SK-N-SH treated with all-trans-retinoic acid at 6 μM for 48 hours (cell line): ENCODE measurements at regions not wholly inside any gene's neighbourhood (a gene's known extent, or its start where the extent isn't known, plus 50 kb on each side); places are given as distances from the start of the nearest gene placed in this dataset.

Source experiments
- ATAC-seq: fragments of 200-7000 bp; cut with Tn5 transposase; 3 replicates; pipeline ENCODE4 v1.9.1; 2020; ENCODE audit warnings: mild to moderate bottlenecking, moderate library complexity
- ARNTL ChIP-seq: fragments of 450-650 bp; formaldehyde crosslinking; IDR thresholded peaks from 2 replicates; pipeline ENCODE4 v1.5.0; 2020; ENCODE audit warnings: low read depth, mild to moderate bottlenecking, moderate library complexity, borderline replicate concordance
- BACH2 ChIP-seq: fragments of 250-450 bp; sonication (Bioruptor Pico); IDR thresholded peaks from 2 replicates; pipeline ENCODE4 v1.9.0; 2021; ENCODE audit warnings: mild to moderate bottlenecking, borderline replicate concordance
- CSDC2 ChIP-seq: fragments of 250-450 bp; sonication (Bioruptor Pico); IDR thresholded peaks from 2 replicates; pipeline ENCODE4 v1.5.0; 2020; ENCODE audit warnings: mild to moderate bottlenecking, moderate library complexity
- CSRNP3 ChIP-seq: fragments of 250-450 bp; sonication (Bioruptor Pico); IDR thresholded peaks from 2 replicates; pipeline ENCODE4 v1.5.1; 2021; ENCODE audit warnings: mild to moderate bottlenecking, moderate library complexity
- ESRRG ChIP-seq: fragments of 250-450 bp; sonication (Bioruptor Pico); IDR thresholded peaks from 2 replicates; pipeline ENCODE4 v1.6.1; 2021; ENCODE audit warnings: mild to moderate bottlenecking
- GLIS3 ChIP-seq: fragments of 250-450 bp; sonication (Bioruptor Pico); IDR thresholded peaks from 2 replicates; pipeline ENCODE4 v1.5.0; 2020; ENCODE audit warnings: mild to moderate bottlenecking, moderate library complexity
- ISL1 ChIP-seq: fragments of 250-450 bp; sonication (Bioruptor Pico); IDR thresholded peaks from 2 replicates; pipeline ENCODE4 v2.1.2; 2022; ENCODE audit warnings: mild to moderate bottlenecking, moderate library complexity
- OSR1 ChIP-seq: fragments of 250-450 bp; sonication (Bioruptor Pico); IDR thresholded peaks from 2 replicates; pipeline ENCODE4 v1.8.0; 2022; ENCODE audit warnings: moderate library complexity, mild to moderate bottlenecking, inconsistent platforms
- PATZ1 ChIP-seq: fragments of 250-450 bp; sonication (Bioruptor Pico); IDR thresholded peaks from 2 replicates; pipeline ENCODE4 v1.8.0; 2020; ENCODE audit warnings: mild to moderate bottlenecking, moderate library complexity, borderline replicate concordance
- PPARA ChIP-seq: fragments of 250-450 bp; sonication (Bioruptor Pico); IDR thresholded peaks from 2 replicates; pipeline ENCODE4 v1.5.0; 2020; ENCODE audit warnings: mild to moderate bottlenecking, borderline replicate concordance
- RARB ChIP-seq: fragments of 250-450 bp; sonication (Bioruptor Pico); IDR thresholded peaks from 2 replicates; pipeline ENCODE4 v1.8.0; 2021; ENCODE audit warnings: mild to moderate bottlenecking, moderate library complexity
- SNAI2 ChIP-seq: fragments of 250-450 bp; sonication (Bioruptor Pico); IDR thresholded peaks from 2 replicates; pipeline ENCODE4 v1.5.0; 2020; ENCODE audit warnings: mild to moderate bottlenecking, moderate library complexity
- TCF4 ChIP-seq: fragments of 250-450 bp; sonication (Bioruptor Pico); IDR thresholded peaks from 2 replicates; pipeline ENCODE4 v1.8.0; 2021; ENCODE audit warnings: mild to moderate bottlenecking, moderate library complexity, borderline replicate concordance
- TSHZ2 ChIP-seq: fragments of 250-450 bp; sonication (Bioruptor Pico); IDR thresholded peaks from 2 replicates; pipeline ENCODE4 v1.5.0; 2020; ENCODE audit warnings: mild to moderate bottlenecking, moderate library complexity
- ZFP30 ChIP-seq: fragments of 450-650 bp; formaldehyde crosslinking; IDR thresholded peaks from 2 replicates; pipeline ENCODE4 v1.5.0; 2022; ENCODE audit warnings: mild to moderate bottlenecking, moderate library complexity
- ZNF565 ChIP-seq: fragments of 450-650 bp; formaldehyde crosslinking; conservative IDR thresholded peaks from 2 replicates; pipeline ENCODE4 v1.5.0; 2020; ENCODE audit warnings: low read depth, mild to moderate bottlenecking, moderate library complexity
- TF ChIP-seq, protein P1 (sequence below): fragments of 250-450 bp; sonication (Bioruptor Pico); IDR thresholded peaks from 2 replicates; pipeline ENCODE4 v1.5.1; 2020; ENCODE audit warnings: low read depth, mild to moderate bottlenecking, moderate library complexity
- TF ChIP-seq, protein P2 (sequence below): fragments of 250-450 bp; sonication (Bioruptor Pico); IDR thresholded peaks from 2 replicates; pipeline ENCODE4 v1.8.0; 2021; ENCODE audit warnings: low read depth, mild to moderate bottlenecking, moderate library complexity, borderline replicate concordance

DNA sequence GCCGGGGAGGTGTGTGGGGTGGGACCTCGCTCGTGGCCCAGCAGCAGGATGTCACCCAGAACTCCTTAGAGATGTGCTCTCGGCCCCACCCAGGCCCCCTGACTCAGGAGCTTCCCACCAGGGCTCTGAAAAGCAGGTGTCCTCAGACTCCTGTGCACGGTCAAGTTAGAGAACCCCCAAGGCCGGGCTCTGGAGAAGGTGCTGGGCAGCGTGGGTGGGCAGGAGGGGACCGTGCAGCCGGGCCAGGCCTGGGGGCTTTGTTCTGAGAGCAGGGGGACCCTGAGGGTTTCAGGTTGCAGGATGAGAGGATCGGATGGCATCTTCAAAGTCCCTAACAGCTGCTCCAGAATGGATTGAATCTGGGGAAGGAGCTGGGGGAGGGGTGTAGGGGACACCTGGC lies 164.4 kb upstream of the CIBAR2 start:
- no peak for ATAC-seq
- TF ChIP-seq, protein P1, sequence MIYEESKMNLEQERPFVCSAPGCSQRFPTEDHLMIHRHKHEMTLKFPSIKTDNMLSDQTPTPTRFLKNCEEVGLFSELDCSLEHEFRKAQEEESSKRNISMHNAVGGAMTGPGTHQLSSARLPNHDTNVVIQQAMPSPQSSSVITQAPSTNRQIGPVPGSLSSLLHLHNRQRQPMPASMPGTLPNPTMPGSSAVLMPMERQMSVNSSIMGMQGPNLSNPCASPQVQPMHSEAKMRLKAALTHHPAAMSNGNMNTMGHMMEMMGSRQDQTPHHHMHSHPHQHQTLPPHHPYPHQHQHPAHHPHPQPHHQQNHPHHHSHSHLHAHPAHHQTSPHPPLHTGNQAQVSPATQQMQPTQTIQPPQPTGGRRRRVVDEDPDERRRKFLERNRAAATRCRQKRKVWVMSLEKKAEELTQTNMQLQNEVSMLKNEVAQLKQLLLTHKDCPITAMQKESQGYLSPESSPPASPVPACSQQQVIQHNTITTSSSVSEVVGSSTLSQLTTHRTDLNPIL (CRISPR knock-in tag), result no peak
- TF ChIP-seq GLIS3 (CRISPR knock-in tag), result no peak
- TF ChIP-seq PATZ1 (CRISPR knock-in tag), result no peak
- TF ChIP-seq ZFP30, result no peak
- no peak for TF ChIP-seq TSHZ2 (CRISPR knock-in tag)
- no peak for TF ChIP-seq CSRNP3

GRCh38 chr16:85278839-85279238 lies 166.6 kb upstream of the CIBAR2 start:
- TF ChIP-seq ESRRG, result no peak
- TF ChIP-seq TCF4 (CRISPR knock-in tag), result no peak
- TF ChIP-seq GLIS3 (CRISPR knock-in tag), result no peak
- ATAC-seq, result no peak

GRCh38 chr16:85279402-85279801 lies 167.1 kb upstream of the CIBAR2 start:
- ATAC-seq, result no peak
- no peak for TF ChIP-seq PPARA
- no peak for TF ChIP-seq ISL1 (CRISPR knock-in tag)
- no peak for TF ChIP-seq OSR1 (CRISPR knock-in tag)
- TF ChIP-seq, protein P1 (CRISPR knock-in tag), result no peak
- no peak for TF ChIP-seq CSRNP3
- TF ChIP-seq SNAI2 (CRISPR knock-in tag), result no peak
- no peak for TF ChIP-seq ARNTL (CRISPR knock-in tag)
- TF ChIP-seq CSDC2 (CRISPR knock-in tag), result no peak
- TF ChIP-seq, protein P2, sequence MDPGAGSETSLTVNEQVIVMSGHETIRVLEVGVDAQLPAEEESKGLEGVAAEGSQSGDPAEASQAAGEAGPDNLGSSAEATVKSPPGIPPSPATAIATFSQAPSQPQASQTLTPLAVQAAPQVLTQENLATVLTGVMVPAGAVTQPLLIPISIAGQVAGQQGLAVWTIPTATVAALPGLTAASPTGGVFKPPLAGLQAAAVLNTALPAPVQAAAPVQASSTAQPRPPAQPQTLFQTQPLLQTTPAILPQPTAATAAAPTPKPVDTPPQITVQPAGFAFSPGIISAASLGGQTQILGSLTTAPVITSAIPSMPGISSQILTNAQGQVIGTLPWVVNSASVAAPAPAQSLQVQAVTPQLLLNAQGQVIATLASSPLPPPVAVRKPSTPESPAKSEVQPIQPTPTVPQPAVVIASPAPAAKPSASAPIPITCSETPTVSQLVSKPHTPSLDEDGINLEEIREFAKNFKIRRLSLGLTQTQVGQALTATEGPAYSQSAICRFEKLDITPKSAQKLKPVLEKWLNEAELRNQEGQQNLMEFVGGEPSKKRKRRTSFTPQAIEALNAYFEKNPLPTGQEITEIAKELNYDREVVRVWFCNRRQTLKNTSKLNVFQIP, result no peak
- TF ChIP-seq RARB (CRISPR knock-in tag), result no peak
- TF ChIP-seq TSHZ2 (CRISPR knock-in tag), result no peak
- no peak for TF ChIP-seq ZNF565 (CRISPR knock-in tag)
- no peak for TF ChIP-seq BACH2
